Skeletal muscle tissue (tissue), 3 donors: ENCODE measurements at regions not wholly inside any gene's neighbourhood (a gene's known extent, or its start where the extent isn't known, plus 50 kb on each side); places are given as distances from the start of the nearest gene placed in this dataset.

Experiments
- H3K27ac ChIP-seq: one replicate; pipeline ENCODE4 v1.7.0; 2013; ENCODE audit warnings: mild to moderate bottlenecking, low read depth, low read length, inconsistent platforms
- H3K27me3 ChIP-seq, 3 donors: one replicate each; pipeline ENCODE4 v1.7.0; 2013; ENCODE audit warnings: low read length in 3 of 3; ENCODE audit not compliant: control insufficient read depth in 3 of 3, insufficient read depth in 3 of 3
- H3K36me3 ChIP-seq, 3 donors: one replicate each; pipeline ENCODE4 v1.7.0; 2013; ENCODE audit warnings: low read length in 3 of 3; ENCODE audit not compliant: control insufficient read depth in 3 of 3, insufficient read depth in 3 of 3
- H3K4me1 ChIP-seq, 3 donors: one replicate each; pipeline ENCODE4 v1.7.0; 2013; ENCODE audit warnings: low read length in 3 of 3, mild to moderate bottlenecking in 3 of 3; ENCODE audit not compliant: control insufficient read depth in 3 of 3, insufficient read depth in 3 of 3
- H3K4me3 ChIP-seq, 3 donors: one replicate each; pipeline ENCODE4 v1.7.0; 2013; ENCODE audit warnings: low read length in 3 of 3
- H3K9ac ChIP-seq, 3 donors: one replicate each; pipeline ENCODE4 v1.7.0; 2013; ENCODE audit warnings: low read length in 3 of 3, mild to moderate bottlenecking in 3 of 3, moderate library complexity in 2 of 3, low read depth in 1 of 3
- H3K9me3 ChIP-seq, 3 donors: one replicate each; pipeline ENCODE4 v1.7.0; 2013; ENCODE audit warnings: low read length in 3 of 3; ENCODE audit not compliant: control insufficient read depth in 3 of 3
- donor health status: Osteomylitis.

GRCh38 chr2:226116346-226116745 lies 683.3 kb downstream of the IRS1 start:
- Histone ChIP-seq H3K4me3 (no peak overlapping the region), H3K27ac (no peak overlapping the region)

GRCh38 chr2:226115832-226116200 lies 683.8 kb downstream of the IRS1 start:
- Histone ChIP-seq H3K27me3 (no peaks in the 10 kb centered on the region), H3K4me1 (no peaks in the 10 kb centered on the region), H3K4me3 (no peak overlapping the region), H3K9ac (no peak overlapping the region), H3K27ac (no peak overlapping the region), H3K36me3 (no peaks in the 10 kb centered on the region), H3K9me3 (no peaks in the 10 kb centered on the region)

More at GRCh38 chr2:226116346-226116745, 683.3 kb downstream of the IRS1 start:
- H3K4me1 ChIP-seq, result no peaks in the 10 kb centered on the region
- no peak overlapping the region for H3K9ac ChIP-seq
- no peaks in the 10 kb centered on the region for H3K27me3 ChIP-seq
- no peaks in the 10 kb centered on the region for H3K9me3 ChIP-seq
- H3K36me3 ChIP-seq, result no peaks in the 10 kb centered on the region

- Histone ChIP-seq H3K36me3 (no peaks in the 10 kb centered on the region), H3K27me3 (no peaks in the 10 kb centered on the region), H3K4me1 (no peaks in the 10 kb centered on the region), H3K27ac (no peak overlapping the region), H3K4me3 (no peak overlapping the region), H3K9ac (no peak overlapping the region), H3K9me3 (no peaks in the 10 kb centered on the region)
These were observed 684.4 kb downstream of the IRS1 start for GRCh38 chr2:226115102-226115831.

- no peaks in the 10 kb centered on the region for H3K4me1 ChIP-seq
These were observed 685.2 kb downstream of the IRS1 start for GRCh38 chr2:226114436-226114835.

GRCh38 chr2:226098861-226099745 lies 699.6 kb downstream of the NYAP2 start:
- Histone ChIP-seq H3K36me3 (no peaks in the 10 kb centered on the region), H3K27me3 (no peaks in the 10 kb centered on the region), H3K4me3 (no peak overlapping the region), H3K9ac (no peak overlapping the region), H3K9me3 (no peaks in the 10 kb centered on the region), H3K4me1 (no peaks in the 10 kb centered on the region), H3K27ac (no peak overlapping the region)

More at GRCh38 chr2:226114436-226114835, 685.2 kb downstream of the IRS1 start:
- Histone ChIP-seq H3K27me3 (no peaks in the 10 kb centered on the region), H3K9me3 (no peaks in the 10 kb centered on the region), H3K4me3 (no peak overlapping the region), H3K27ac (no peak overlapping the region), H3K9ac (no peak overlapping the region), H3K36me3 (no peaks in the 10 kb centered on the region)

GRCh38 chr2:226095058-226095457 lies 695.5 kb downstream of the NYAP2 start:
- no peak overlapping the region for H3K27ac ChIP-seq
- H3K27me3 ChIP-seq, result no peaks in the 10 kb centered on the region
- H3K9me3 ChIP-seq, result peaks cover 0 to 4% (median 0%) of the 10 kb centered on the region in 3 donors
- no peaks in the 10 kb centered on the region for H3K4me1 ChIP-seq
- no peaks in the 10 kb centered on the region for H3K36me3 ChIP-seq
- H3K4me3 ChIP-seq, result no peak overlapping the region
- H3K9ac ChIP-seq, result no peak overlapping the region

GRCh38 chr2:226093364-226093763 lies 693.9 kb downstream of the NYAP2 start:
- H3K27ac ChIP-seq, result no peak overlapping the region
- peaks cover 0 to 4% (median 0%) of the 10 kb centered on the region in 3 donors for H3K9me3 ChIP-seq
- H3K4me1 ChIP-seq, result no peaks in the 10 kb centered on the region
- no peak overlapping the region for H3K4me3 ChIP-seq
- H3K9ac ChIP-seq, result no peak overlapping the region
- no peaks in the 10 kb centered on the region for H3K36me3 ChIP-seq
- no peaks in the 10 kb centered on the region for H3K27me3 ChIP-seq

GRCh38 chr2:226088366-226088674 lies 688.8 kb downstream of the NYAP2 start:
- no peaks in the 10 kb centered on the region for H3K27me3 ChIP-seq
- no peaks in the 10 kb centered on the region for H3K9me3 ChIP-seq
- no peak overlapping the region for H3K9ac ChIP-seq
- H3K4me1 ChIP-seq, result peaks cover 13 to 18% (median 16%) of the 10 kb centered on the region in 3 donors
- H3K36me3 ChIP-seq, result no peaks in the 10 kb centered on the region
- H3K4me3 ChIP-seq, result no peak overlapping the region
- H3K27ac ChIP-seq, result no peak overlapping the region

- Histone ChIP-seq H3K27ac (peak overlapping the region; percentile 78), H3K4me1 (peaks cover 13 to 18% (median 16%) of the 10 kb centered on the region in 3 donors), H3K9me3 (no peaks in the 10 kb centered on the region), H3K36me3 (no peaks in the 10 kb centered on the region), H3K27me3 (no peaks in the 10 kb centered on the region), H3K9ac (peak overlapping the region in 1 of 3 donors; percentile 74), H3K4me3 (peak overlapping the region in 2 of 3 donors; percentile 33 to 54)
These were observed 688.2 kb downstream of the NYAP2 start for GRCh38 chr2:226087505-226088365.
